Transverse colon (tissue), 4 donors: ENCODE measurements at regions not wholly inside any gene's neighbourhood (a gene's known extent, or its start where the extent isn't known, plus 50 kb on each side); places are given as distances from the start of the nearest gene placed in this dataset.

Experiments used
- DNase-seq: peaks from one replicate; pipeline ENCODE4 v3.0.0-alpha.2; 2019
- H3K27ac ChIP-seq, 4 donors: fragments of 200-600 bp; sonication (generic); 2 replicates each; pipeline ENCODE4 v1.5.1; 2016 to 2018; ENCODE audit warnings: inconsistent platforms in 4 of 4
- H3K27me3 ChIP-seq: fragments of 200-600 bp; sonication (generic); 2 replicates; pipeline ENCODE4 v1.5.1; 2017; ENCODE audit warnings: inconsistent platforms
- H3K36me3 ChIP-seq, 4 donors: fragments of 200-600 bp; sonication (generic); 2 replicates each; pipeline ENCODE4 v1.5.1; 2017 to 2019; ENCODE audit warnings: inconsistent platforms in 4 of 4
- H3K4me1 ChIP-seq, 4 donors: fragments of 200-600 bp; sonication (generic); 2 replicates each; pipeline ENCODE4 v1.5.1; 2017 to 2020; ENCODE audit warnings: inconsistent platforms in 4 of 4
- H3K4me3 ChIP-seq, 4 donors: fragments of 200-600 bp; sonication (generic); 1 replicate in 1 of 4; 2 replicates in 3 of 4; pipeline versions ENCODE4 v1.5.1 to v1.6.1; 2017 to 2019; ENCODE audit warnings: inconsistent platforms in 4 of 4
- H3K9me3 ChIP-seq, 2 donors: fragments of 200-600 bp; sonication (generic); 2 replicates each; pipeline ENCODE4 v1.5.1; 2017 to 2019; ENCODE audit warnings: inconsistent platforms in 2 of 2
- EP300 ChIP-seq: sonication (generic); formaldehyde crosslinking; IDR thresholded peaks from one replicate; pipeline ENCODE4 v1.6.1; 2017; ENCODE audit warnings: antibody characterized with exemption, low read depth
- POLR2A ChIP-seq: fragments of 450-650 bp; IDR thresholded peaks from one replicate; pipeline ENCODE4 v1.6.1; 2016; ENCODE audit warnings: antibody characterized with exemption, mild to moderate bottlenecking, moderate library complexity
- POLR2AphosphoS5 ChIP-seq, 3 donors: sonication (generic); formaldehyde crosslinking; IDR thresholded peaks; one replicate each; pipeline ENCODE4 v1.6.1; 2016; ENCODE audit warnings: antibody characterized with exemption in 3 of 3
- WGBS, 2 donors: methylation state at CpG; one replicate each; pipeline ENCODE4 v1.1.5; 2018; ENCODE audit warnings: low coverage in 1 of 2; 5-methylcytosine and 5-hydroxymethylcytosine counted together
- in situ Hi-C, 4 donors: fragments of 200-750 bp; cut with MboI; loops; one replicate each; pipeline versions ENCODE4 v1.15.0 to v1.15.1; 2017; ENCODE audit warnings: low sequenced_read_pairs in 3 of 4, low pct_ligation_motif_present in 1 of 4, low pct_unique_long_range_greater_than_20kb in 1 of 4
- intact Hi-C: fragments of 100-400 bp; cut with DNase I; formaldehyde crosslinking; loops from one replicate; pipeline ENCODE4 v1.15.1; 2023; ENCODE audit warnings: low total_unique reads
- TF ChIP-seq, protein P1 (sequence below), 5 experiments: fragments of 200-600 bp in 3 of 5; fragments of 450-650 bp in 2 of 5; sonication (generic) in 3 of 5; IDR thresholded peaks; 1 replicate in 2 of 5; 2 replicates in 3 of 5; pipeline ENCODE4 v1.5.1; 2016 to 2017; ENCODE audit warnings: antibody characterized with exemption in 5 of 5, inconsistent platforms in 3 of 5, mild to moderate bottlenecking in 2 of 5, moderate library complexity in 1 of 5

DNA sequence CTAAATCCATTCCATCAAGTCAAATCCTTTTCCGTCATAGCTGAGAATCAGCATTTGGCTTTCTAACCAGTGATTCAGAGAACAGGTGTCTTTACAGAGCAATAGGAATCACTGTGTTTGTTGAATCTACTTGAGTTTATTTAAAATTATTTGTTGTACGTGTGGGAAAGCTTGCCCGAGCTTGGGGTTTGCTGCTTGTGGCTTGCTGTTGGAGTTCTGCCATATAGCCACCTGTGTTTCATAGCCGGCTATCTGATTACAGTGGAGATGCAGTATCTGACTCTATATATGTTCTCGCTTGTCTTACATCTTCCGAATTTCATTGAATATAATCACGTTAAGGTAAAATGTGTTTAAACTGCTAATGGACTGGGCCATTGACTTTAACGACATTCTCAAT is 274.3 kb upstream of the MKI67 start:
- TF ChIP-seq, protein P1, sequence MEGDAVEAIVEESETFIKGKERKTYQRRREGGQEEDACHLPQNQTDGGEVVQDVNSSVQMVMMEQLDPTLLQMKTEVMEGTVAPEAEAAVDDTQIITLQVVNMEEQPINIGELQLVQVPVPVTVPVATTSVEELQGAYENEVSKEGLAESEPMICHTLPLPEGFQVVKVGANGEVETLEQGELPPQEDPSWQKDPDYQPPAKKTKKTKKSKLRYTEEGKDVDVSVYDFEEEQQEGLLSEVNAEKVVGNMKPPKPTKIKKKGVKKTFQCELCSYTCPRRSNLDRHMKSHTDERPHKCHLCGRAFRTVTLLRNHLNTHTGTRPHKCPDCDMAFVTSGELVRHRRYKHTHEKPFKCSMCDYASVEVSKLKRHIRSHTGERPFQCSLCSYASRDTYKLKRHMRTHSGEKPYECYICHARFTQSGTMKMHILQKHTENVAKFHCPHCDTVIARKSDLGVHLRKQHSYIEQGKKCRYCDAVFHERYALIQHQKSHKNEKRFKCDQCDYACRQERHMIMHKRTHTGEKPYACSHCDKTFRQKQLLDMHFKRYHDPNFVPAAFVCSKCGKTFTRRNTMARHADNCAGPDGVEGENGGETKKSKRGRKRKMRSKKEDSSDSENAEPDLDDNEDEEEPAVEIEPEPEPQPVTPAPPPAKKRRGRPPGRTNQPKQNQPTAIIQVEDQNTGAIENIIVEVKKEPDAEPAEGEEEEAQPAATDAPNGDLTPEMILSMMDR (IDR thresholded peaks at IDR 0.05): no peak
- TF ChIP-seq POLR2AphosphoS5 (IDR thresholded peaks at IDR 0.05) (no peak), POLR2A (no peak), EP300 (no peak)
- intact Hi-C loops: no loop called here
- no peak for DNase-seq
- in situ Hi-C loops: no loop called here
- no peak overlapping the region for H3K27ac ChIP-seq
- WGBS, 2 donors: 65 to 78% methylated on average over 6 to 8 of the region's 8 CpGs
- no peaks in the 10 kb centered on the region for H3K36me3 ChIP-seq
- H3K27me3 ChIP-seq: no peaks in the 10 kb centered on the region
- H3K4me3 ChIP-seq: no peak overlapping the region
- H3K9me3 ChIP-seq: no peaks in the 10 kb centered on the region
- no peaks in the 10 kb centered on the region for H3K4me1 ChIP-seq

DNA sequence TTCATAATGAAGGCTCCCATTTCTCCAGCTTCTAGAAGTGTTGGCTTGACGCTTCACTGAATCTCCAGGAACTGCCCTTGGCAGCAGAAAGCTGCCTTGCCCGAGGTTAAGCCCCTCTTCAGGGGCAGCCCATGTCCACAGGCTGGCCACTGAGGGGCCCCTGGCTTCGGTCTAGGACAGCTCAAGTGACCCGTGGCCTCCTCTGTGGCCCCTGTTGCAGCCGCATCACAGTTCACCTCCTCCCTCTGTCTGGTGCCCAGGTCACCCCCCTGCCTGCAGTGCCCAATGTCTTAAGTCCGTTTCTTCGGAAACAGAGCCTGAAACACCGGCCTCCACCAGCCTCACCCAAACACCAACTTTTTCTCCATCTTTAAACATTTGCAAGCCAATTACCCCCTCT is 279.2 kb upstream of the MKI67 start:
- in situ Hi-C loops (no loop called here), intact Hi-C loops (no loop called here)
- no peaks in the 10 kb centered on the region for H3K27me3 ChIP-seq
- no peak overlapping the region for H3K4me3 ChIP-seq
- no peak for TF ChIP-seq POLR2AphosphoS5 (IDR thresholded peaks at IDR 0.05)
- no peak for TF ChIP-seq POLR2A
- TF ChIP-seq EP300: no peak
- TF ChIP-seq, protein P1 (IDR thresholded peaks at IDR 0.05): no peak
- H3K27ac ChIP-seq: no peak overlapping the region
- H3K4me1 ChIP-seq: no peaks in the 10 kb centered on the region
- 69 to 87% methylated on average over 3 to 8 of the region's 8 CpGs for WGBS, 2 donors
- DNase-seq: no peak
- H3K9me3 ChIP-seq: no peaks in the 10 kb centered on the region
- H3K36me3 ChIP-seq: no peaks in the 10 kb centered on the region

DNA sequence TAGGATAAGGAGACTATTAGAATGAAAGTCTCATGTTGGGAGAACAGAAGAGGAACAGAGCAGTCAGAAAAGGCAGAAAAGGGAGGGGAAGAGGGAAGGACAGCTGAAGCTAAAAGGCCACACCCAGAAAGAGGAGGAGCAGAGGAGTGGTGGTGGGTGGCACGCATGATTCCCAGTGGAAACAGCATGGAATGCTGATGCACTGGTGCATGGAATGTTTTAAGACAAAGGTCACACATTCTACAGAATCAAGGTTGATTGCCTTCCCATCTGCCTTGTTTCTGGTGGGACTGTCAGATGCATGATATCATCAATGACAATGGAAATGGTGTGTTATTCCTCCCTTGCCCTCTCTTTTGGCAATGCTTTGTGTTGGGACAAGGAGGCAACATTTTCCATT is 285.4 kb upstream of the MKI67 start:
- H3K4me3 ChIP-seq: no peak overlapping the region
- TF ChIP-seq POLR2AphosphoS5 (IDR thresholded peaks at IDR 0.05): no peak
- TF ChIP-seq EP300: no peak
- TF ChIP-seq, protein P1 (IDR thresholded peaks at IDR 0.05): no peak
- TF ChIP-seq POLR2A: no peak
- H3K9me3 ChIP-seq: no peaks in the 10 kb centered on the region
- no peak overlapping the region for H3K27ac ChIP-seq
- WGBS, 2 donors: 81 to 93% methylated on average over 1 of the region's 1 CpG
- no peaks in the 10 kb centered on the region for H3K36me3 ChIP-seq
- no peaks in the 10 kb centered on the region for H3K4me1 ChIP-seq
- no peak for DNase-seq
- intact Hi-C loops (no loop called here), in situ Hi-C loops (no loop called here)
- H3K27me3 ChIP-seq: no peaks in the 10 kb centered on the region

DNA sequence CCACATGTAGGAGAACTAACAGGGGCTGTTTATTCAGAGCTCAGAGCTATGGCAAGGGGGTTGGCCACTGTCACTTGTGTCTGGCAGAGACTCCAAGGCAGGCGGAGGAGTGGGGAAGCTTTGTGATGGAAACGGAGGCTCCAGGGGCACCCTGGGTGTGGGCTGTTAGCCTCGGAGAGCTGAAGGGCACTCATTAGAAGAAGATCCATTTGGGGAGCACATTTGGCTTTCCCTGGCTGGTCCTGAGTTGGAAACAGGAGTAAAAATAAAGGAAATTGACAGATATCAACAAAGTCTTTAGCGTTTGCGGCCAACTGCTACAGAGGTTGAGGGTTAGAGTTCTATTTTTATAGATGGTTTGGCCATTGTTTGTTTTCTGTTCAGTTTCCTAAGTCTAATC is 288.3 kb upstream of the MKI67 start:
- H3K36me3 ChIP-seq: no peaks in the 10 kb centered on the region
- H3K9me3 ChIP-seq: no peaks in the 10 kb centered on the region
- no peak for DNase-seq
- 63 to 74% methylated on average over 2 to 5 of the region's 5 CpGs for WGBS, 2 donors
- no peak overlapping the region for H3K4me3 ChIP-seq
- no peak overlapping the region for H3K27ac ChIP-seq
- no peaks in the 10 kb centered on the region for H3K27me3 ChIP-seq
- TF ChIP-seq EP300: no peak
- TF ChIP-seq, protein P1 (IDR thresholded peaks at IDR 0.05): no peak
- TF ChIP-seq POLR2AphosphoS5 (IDR thresholded peaks at IDR 0.05): no peak
- no peak for TF ChIP-seq POLR2A
- intact Hi-C loops: no loop called here
- H3K4me1 ChIP-seq: no peaks in the 10 kb centered on the region
- in situ Hi-C loops: no loop called here
